T-cell (primary cell): ENCODE measurements at regions not wholly inside any gene's neighbourhood (a gene's known extent, or its start where the extent isn't known, plus 50 kb on each side); places are given as distances from the start of the nearest gene placed in this dataset.
A peak's percentile ranks its signal among the peaks of the same experiment; 100 is the strongest.

ENCODE experiments used
- ATAC-seq, 4 experiments: fragments of 200-7000 bp in 3 of 4; fragments of 150-1000 bp in 1 of 4; cut with Tn5 transposase; replicated peaks in 1 of 4; 1 replicate in 3 of 4; 2 replicates in 1 of 4; pipeline ENCODE4 v1.10.0; 2021; ENCODE audit warnings: moderate library complexity in 3 of 4, mild to moderate bottlenecking in 2 of 4, moderate number of reproducible peaks in 1 of 4
- CTCF ChIA-PET, 2 donors: fragments of 300-600 bp; sonication (Branson Sonifier 250); formaldehyde crosslinking; loops; one replicate each; lab custom pipeline; 2022; ENCODE audit warnings: antibody characterized with exemption in 2 of 2; lab: Charles Lee
- POLR2A ChIA-PET, 2 donors: fragments of 300-600 bp; sonication (Branson Sonifier 250); formaldehyde crosslinking; loops; one replicate each; lab custom pipeline; 2022; ENCODE audit warnings: antibody characterized with exemption in 2 of 2; lab: Charles Lee
- DNase-seq, 35 experiments: peaks; one replicate each; pipeline versions ENCODE4 v3.0.0 to v3.0.0-alpha.2; 2013 to 2023
- H3K27ac ChIP-seq: one replicate; pipeline ENCODE4 v1.5.1; 2013; ENCODE audit warnings: low read length
- H3K27me3 ChIP-seq, 2 experiments: replicated peaks in 1 of 2; 1 replicate in 1 of 2; 2 replicates in 1 of 2; pipeline versions ENCODE4 v1.6.1 to v1.7.0; 2013; ENCODE audit warnings: low read length in 1 of 2, mixed read lengths in 1 of 2; ENCODE audit not compliant: control insufficient read depth in 2 of 2, insufficient read depth in 2 of 2; ENCODE audit errors: extremely low read depth in 1 of 2
- H3K36me3 ChIP-seq, 2 donors: 1 replicate in 1 of 2; 2 replicates in 1 of 2; pipeline versions ENCODE4 v1.6.1 to v1.7.0; 2013; ENCODE audit warnings: low read length in 1 of 2; ENCODE audit not compliant: control insufficient read depth in 2 of 2, insufficient read depth in 1 of 2; ENCODE audit errors: extremely low read depth in 1 of 2
- H3K4me1 ChIP-seq, 2 experiments: 1 replicate in 1 of 2; 2 replicates in 1 of 2; pipeline versions ENCODE4 v1.6.1 to v1.7.0; 2013; ENCODE audit warnings: low read length in 2 of 2, mixed read lengths in 1 of 2; ENCODE audit not compliant: insufficient read depth in 2 of 2, control insufficient read depth in 1 of 2; ENCODE audit errors: extremely low read depth in 1 of 2
- H3K4me3 ChIP-seq, 2 donors: 1 replicate in 1 of 2; 2 replicates in 1 of 2; pipeline versions ENCODE4 v1.5.1 to v1.7.0; 2013; ENCODE audit warnings: mild to moderate bottlenecking in 2 of 2, low read length in 1 of 2, moderate library complexity in 1 of 2; ENCODE audit not compliant: control insufficient read depth in 1 of 2; ENCODE audit errors: extremely low read depth in 1 of 2
- H3K9me3 ChIP-seq: 2 replicates; pipeline ENCODE4 v1.7.0; 2013
- H3K27ac Mint-ChIP-seq, 2 donors: one replicate each; pipeline ENCODE4 v1.8.0; 2020 to 2021; ENCODE audit warnings: mild to moderate bottlenecking in 2 of 2, mixed read lengths in 2 of 2
- H3K27me3 Mint-ChIP-seq, 2 donors: one replicate each; pipeline ENCODE4 v1.8.0; 2021 to 2022; ENCODE audit warnings: mixed read lengths in 2 of 2
- H3K36me3 Mint-ChIP-seq: one replicate; pipeline ENCODE4 v1.8.0; 2021; ENCODE audit warnings: mixed read lengths
- H3K4me1 Mint-ChIP-seq, 3 donors: one replicate each; pipeline ENCODE4 v1.8.0; 2020 to 2022; ENCODE audit warnings: mixed read lengths in 3 of 3, mild to moderate bottlenecking in 1 of 3
- H3K4me3 Mint-ChIP-seq, 3 donors: one replicate each; pipeline ENCODE4 v1.8.0; 2020 to 2022; ENCODE audit warnings: mild to moderate bottlenecking in 3 of 3, mixed read lengths in 3 of 3, moderate library complexity in 3 of 3
- H3K9me3 Mint-ChIP-seq, 3 donors: one replicate each; pipeline ENCODE4 v1.8.0; 2020 to 2022; ENCODE audit warnings: mixed read lengths in 3 of 3
- WGBS: methylation state at CpG from one replicate; pipeline ENCODE4 v1.1.5; 2013; ENCODE audit warnings: missing lambda C conversion rate; ENCODE audit not compliant: insufficient coverage; 5-methylcytosine and 5-hydroxymethylcytosine counted together

DNA sequence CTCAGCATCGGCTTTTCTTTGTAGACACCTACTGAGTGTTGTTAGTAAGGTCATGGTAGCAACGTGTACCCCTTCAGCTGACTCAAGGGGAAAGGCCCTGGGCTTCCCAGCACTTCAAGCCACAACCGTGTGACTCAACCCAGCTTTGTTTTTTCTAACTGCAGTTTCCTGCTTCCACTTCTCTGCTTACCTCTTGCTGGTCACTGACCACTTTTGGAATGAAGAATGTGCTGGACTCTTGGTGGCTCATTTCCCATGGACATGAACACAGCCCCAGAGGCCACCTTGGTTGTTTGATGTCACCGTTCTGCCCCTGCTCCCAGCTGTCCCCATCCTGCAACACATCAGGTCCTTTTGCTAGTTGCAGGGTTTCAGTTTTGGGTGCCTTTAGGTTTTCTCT is 69.5 kb upstream of the ZNF438 start:
- Histone ChIP-seq H3K9me3 (no peaks in the 10 kb centered on the region), H3K36me3 (no peaks in the 10 kb centered on the region), H3K27me3 (peaks cover 0 to 2% of the 10 kb centered on the region in 2 experiments), H3K4me1 (peaks cover 0 to 8% of the 10 kb centered on the region in 2 experiments), H3K4me3 (no peak overlapping the region), H3K27ac (no peak overlapping the region)
- DNase-seq (peak in 8 of 35 experiments; percentile 6 to 29 (median 9)), ATAC-seq (peak; percentile 78 to 98 (median 93))
- Mint-ChIP-seq H3K36me3 (no peaks in the 10 kb centered on the region), H3K4me1 (peaks cover 13 to 25% (median 20%) of the 10 kb centered on the region in 3 donors), H3K27ac (peak overlapping the region; percentile 31 to 91), H3K27me3 (no peaks in the 10 kb centered on the region), H3K4me3 (no peak overlapping the region), H3K9me3 (no peaks in the 10 kb centered on the region)
- CTCF ChIA-PET = no interaction called here
- POLR2A ChIA-PET = no interaction called here
- 13% methylated on average over 3 of the region's 4 CpGs for WGBS

- DNase-seq = no peak
- Mint-ChIP-seq H3K4me1 (peaks cover 9 to 25% (median 20%) of the 10 kb centered on the region in 3 donors), H3K9me3 (no peaks in the 10 kb centered on the region), H3K36me3 (no peaks in the 10 kb centered on the region), H3K4me3 (no peak overlapping the region), H3K27me3 (no peaks in the 10 kb centered on the region), H3K27ac (peak overlapping the region in 1 of 2 donors; percentile 44)
- no peaks in the 10 kb centered on the region for H3K9me3 ChIP-seq
- peaks cover 0 to 2% of the 10 kb centered on the region in 2 experiments for H3K27me3 ChIP-seq
- ATAC-seq = no peak
- WGBS = 100% methylated on average over 1 of the region's 2 CpGs
- peaks cover 0 to 8% of the 10 kb centered on the region in 2 experiments for H3K4me1 ChIP-seq
- POLR2A ChIA-PET = no interaction called here
- CTCF ChIA-PET = no interaction called here
- H3K27ac ChIP-seq = no peak overlapping the region
- H3K36me3 ChIP-seq = no peaks in the 10 kb centered on the region
- no peak overlapping the region for H3K4me3 ChIP-seq
Measured at GRCh38 chr10:31102421-31102820, 70.8 kb upstream of the ZNF438 start.

- Histone ChIP-seq H3K27ac (no peak overlapping the region), H3K36me3 (no peaks in the 10 kb centered on the region), H3K4me1 (peaks cover 0 to 8% of the 10 kb centered on the region in 2 experiments), H3K4me3 (no peak overlapping the region), H3K9me3 (no peaks in the 10 kb centered on the region), H3K27me3 (peaks cover 0 to 2% of the 10 kb centered on the region in 2 experiments)
- ChIA-PET CTCF (no interaction called here), POLR2A (interaction anchor here in 1 of 2 donors (0.6 kb wide), 1 partner anchor 56 kb away, joined by 9 read pairs; no protein-coding TSS in a partner anchor)
- Mint-ChIP-seq H3K4me1 (peaks cover 9 to 25% (median 20%) of the 10 kb centered on the region in 3 donors), H3K9me3 (no peaks in the 10 kb centered on the region), H3K36me3 (no peaks in the 10 kb centered on the region), H3K4me3 (no peak overlapping the region), H3K27me3 (no peaks in the 10 kb centered on the region), H3K27ac (no peak overlapping the region)
- WGBS = 92% methylated on average over 3 of the region's 3 CpGs
- ATAC-seq (no peak), DNase-seq (no peak)
Measured at GRCh38 chr10:31103112-31103511, 71.4 kb upstream of the ZNF438 start.

- H3K4me3 Mint-ChIP-seq = no peak overlapping the region
- DNase-seq (no peak), ATAC-seq (no peak)
- peaks cover 0 to 5% (median 0%) of the 10 kb centered on the region in 3 donors for H3K9me3 Mint-ChIP-seq
- WGBS = 65% methylated on average over 2 of the region's 3 CpGs
- peaks cover 0 to 4% of the 10 kb centered on the region in 2 donors for H3K27me3 Mint-ChIP-seq
- no peaks in the 10 kb centered on the region for H3K9me3 ChIP-seq
- H3K27me3 ChIP-seq = no peaks in the 10 kb centered on the region
- no peaks in the 10 kb centered on the region for H3K4me1 ChIP-seq
- H3K27ac ChIP-seq = no peak overlapping the region
- CTCF ChIA-PET = no interaction called here
- POLR2A ChIA-PET = interaction anchor here in 1 of 2 donors (0.5 kb wide), 1 partner anchor 614 kb away, joined by 4 read pairs; no protein-coding TSS in a partner anchor
- no peaks in the 10 kb centered on the region for H3K36me3 Mint-ChIP-seq
- no peak overlapping the region for H3K4me3 ChIP-seq
- no peaks in the 10 kb centered on the region for H3K4me1 Mint-ChIP-seq
- H3K27ac Mint-ChIP-seq = no peak overlapping the region
- no peaks in the 10 kb centered on the region for H3K36me3 ChIP-seq
Measured at GRCh38 chr10:31112961-31113360, 81.3 kb upstream of the ZNF438 start.

- Mint-ChIP-seq H3K9me3 (peaks cover 0 to 5% (median 0%) of the 10 kb centered on the region in 3 donors), H3K4me1 (no peaks in the 10 kb centered on the region), H3K27ac (no peak overlapping the region), H3K4me3 (no peak overlapping the region), H3K27me3 (peaks cover 0 to 4% of the 10 kb centered on the region in 2 donors), H3K36me3 (no peaks in the 10 kb centered on the region)
- H3K36me3 ChIP-seq = no peaks in the 10 kb centered on the region
- ChIA-PET CTCF (no interaction called here), POLR2A (no interaction called here)
- no peaks in the 10 kb centered on the region for H3K27me3 ChIP-seq
- ATAC-seq (no peak), DNase-seq (no peak)
- no peaks in the 10 kb centered on the region for H3K4me1 ChIP-seq
- no peak overlapping the region for H3K4me3 ChIP-seq
- H3K27ac ChIP-seq = no peak overlapping the region
- 71% methylated on average over 1 of the region's 6 CpGs for WGBS
- no peaks in the 10 kb centered on the region for H3K9me3 ChIP-seq
Measured at GRCh38 chr10:31116226-31116625, 84.6 kb upstream of the ZNF438 start.

GRCh38 chr10:31118556-31118955 is 86.9 kb upstream of the ZNF438 start:
- Histone ChIP-seq H3K36me3 (no peaks in the 10 kb centered on the region), H3K9me3 (no peaks in the 10 kb centered on the region), H3K4me3 (no peak overlapping the region), H3K4me1 (no peaks in the 10 kb centered on the region), H3K27ac (no peak overlapping the region), H3K27me3 (no peaks in the 10 kb centered on the region)
- no peak overlapping the region for H3K4me3 Mint-ChIP-seq
- 94% methylated on average over 2 of the region's 3 CpGs for WGBS
- ATAC-seq = no peak
- no peaks in the 10 kb centered on the region for H3K9me3 Mint-ChIP-seq
- DNase-seq = no peak
- H3K4me1 Mint-ChIP-seq = no peaks in the 10 kb centered on the region
- ChIA-PET CTCF (no interaction called here), POLR2A (no interaction called here)
- H3K36me3 Mint-ChIP-seq = no peaks in the 10 kb centered on the region
- H3K27ac Mint-ChIP-seq = no peak overlapping the region
- H3K27me3 Mint-ChIP-seq = no peaks in the 10 kb centered on the region

GRCh38 chr10:31120392-31120791 is 88.7 kb upstream of the ZNF438 start:
- Histone ChIP-seq H3K9me3 (no peaks in the 10 kb centered on the region), H3K36me3 (no peaks in the 10 kb centered on the region), H3K27ac (no peak overlapping the region), H3K4me3 (no peak overlapping the region), H3K27me3 (no peaks in the 10 kb centered on the region), H3K4me1 (no peaks in the 10 kb centered on the region)
- POLR2A ChIA-PET = interaction anchor here in 1 of 2 donors (0.6 kb wide), 1 partner anchor 59 kb away, joined by 3 read pairs; no protein-coding TSS in a partner anchor
- H3K27ac Mint-ChIP-seq = no peak overlapping the region
- H3K4me3 Mint-ChIP-seq = no peak overlapping the region
- no CpG with 5 or more reads among the region's 1 CpG for WGBS
- H3K4me1 Mint-ChIP-seq = no peaks in the 10 kb centered on the region
- no peaks in the 10 kb centered on the region for H3K27me3 Mint-ChIP-seq
- ATAC-seq (no peak), DNase-seq (no peak)
- no peaks in the 10 kb centered on the region for H3K9me3 Mint-ChIP-seq
- CTCF ChIA-PET = no interaction called here
- no peaks in the 10 kb centered on the region for H3K36me3 Mint-ChIP-seq
